ENCODE measurements at regions not wholly inside any gene's neighbourhood (a gene's known extent, or its start where the extent isn't known, plus 50 kb on each side); places are given as distances from the start of the nearest gene placed in this dataset.

DNA sequence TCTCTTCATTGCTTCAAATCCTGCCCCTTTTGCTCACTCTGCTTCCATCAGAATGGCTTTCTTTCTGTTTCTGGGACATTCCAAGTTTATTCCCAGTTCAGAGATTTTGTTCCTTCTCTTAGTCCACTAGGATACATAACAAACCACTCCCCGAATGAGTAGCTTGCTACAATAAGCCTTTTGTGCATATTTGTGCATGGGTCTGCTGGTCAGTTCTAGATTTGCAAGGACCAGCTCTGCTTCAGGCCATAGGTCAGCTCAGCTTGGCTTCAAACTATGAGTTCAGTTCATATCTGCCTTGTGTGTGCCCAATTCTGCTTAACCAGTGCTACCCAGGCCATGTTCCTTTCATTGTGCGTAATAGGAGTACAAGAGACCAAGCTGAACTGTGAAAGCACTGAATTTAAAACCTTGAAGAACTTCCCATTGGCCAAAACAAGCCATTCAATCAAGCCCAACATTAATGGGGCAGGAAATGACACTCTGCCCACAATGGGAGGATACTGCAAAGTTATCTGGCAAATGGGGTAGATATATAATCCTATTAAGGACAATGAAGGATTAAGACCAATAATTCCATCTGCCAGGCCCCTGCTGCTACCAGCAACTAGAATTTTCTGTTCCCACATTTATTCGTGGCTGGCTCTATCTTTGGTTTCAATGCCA is 328.8 kb downstream of the PRELID2 start:
- Histone ChIP-seq H4K91ac (ENCODE audit: insufficient read depth, low read depth, low read length) (peak overlapping the region; percentile 72), H2BK120ac (ENCODE audit: low read depth, low read length) (peak overlapping the region; percentile 59; the same call in 1 of the 2 replicates), H4K5ac (ENCODE audit: low read depth, low read length) (peak overlapping the region; percentile 57; the same call in 1 of the 2 replicates), H2BK15ac (ENCODE audit: low read depth, low read length) (0 out of 3 replicates have a peak overlapping the region, but pooled peaks have one; percentile 70), H3K4me1 (ENCODE audit: control insufficient read depth, insufficient read depth, low read length) (peaks cover 12% of the 10 kb centered on the region), H3K9me3 (ENCODE audit: control insufficient read depth, insufficient read depth, low read length) (no peaks in the 10 kb centered on the region), H3K4me2 (ENCODE audit: low read depth, low read length) (no peak overlapping the region), H3K27ac (ENCODE audit: insufficient read depth, low read length) (no peak overlapping the region), H3K56ac (ENCODE audit: extremely low read depth, insufficient read depth, low read length) (no peak overlapping the region), H3K27me3 (ENCODE audit: control insufficient read depth, insufficient read depth, low read length) (no peaks in the 10 kb centered on the region), H4K20me1 (ENCODE audit: insufficient read depth, low read length) (no peaks in the 10 kb centered on the region), H2BK5ac (ENCODE audit: low read depth, low read length, poor library complexity, severe bottlenecking) (peak overlapping the region; percentile 44), H3K4me3 (ENCODE audit: insufficient read depth, low read depth, low read length) (no peak overlapping the region), H2AK5ac (ENCODE audit: low read depth, low read length) (peak overlapping the region; percentile 76; the same call in 1 of the 2 replicates), H3K18ac (ENCODE audit: low read depth, low read length) (peak overlapping the region; percentile 85; the same call in 1 of the 2 replicates), H3K4ac (ENCODE audit: low read depth, low read length) (peak overlapping the region; percentile 58), H3K23ac (ENCODE audit: low read depth, low read length) (no peak overlapping the region), H2BK20ac (ENCODE audit: low read depth, low read length) (peak overlapping the region; percentile 75), H2AFZ (replicated peaks; ENCODE audit: low read length, poor library complexity) (no peak overlapping the region), H3K9ac (ENCODE audit: low read depth, low read length) (no peak overlapping the region), H4K8ac (ENCODE audit: low read depth in 2 of 2, low read length in 2 of 2) (no peak overlapping the region), H3K9me1 (ENCODE audit: insufficient read depth, low read length) (peaks cover 10% of the 10 kb centered on the region), H3K79me1 (ENCODE audit: low read depth in 1 of 2, low read length in 2 of 2) (no peaks in the 10 kb centered on the region), H3K14ac (replicated peaks; ENCODE audit: low read depth, low read length) (peak overlapping the region; percentile 55; the same call in 1 of the 2 replicates), H2AK9ac (replicated peaks; ENCODE audit: low read depth, low read length, poor library complexity) (no peak overlapping the region), H3K36me3 (ENCODE audit: control insufficient read depth, insufficient read depth, low read length) (no peaks in the 10 kb centered on the region)
- dilution Hi-C loops (cut with HindIII; ENCODE audit: low sequenced_read_pairs, unreplicated experiment), result no loop called here
- intact Hi-C loops (cut with micrococcal nuclease), result no loop called here
- no peak for TF ChIP-seq USF2 (IDR thresholded peaks at IDR 0.05; ENCODE audit: low read depth, low read length)
- ChIA-PET CTCF (no interaction called here), POLR2A (ENCODE audit: unreplicated experiment) (no interaction called here)
- no TSS peak for BruUV-seq (replicated peaks)
- ATAC-seq (ENCODE audit: low read depth), result no peak
- DNase-seq, result no peak
- in situ Hi-C loops (cut with MboI; ENCODE audit: low sequenced_read_pairs), result no loop called here
- WGBS, 2 experiments (ENCODE audit: extremely low coverage in 2 of 2, insufficient read length in 1 of 2), result no CpG with 5 or more reads among the region's 3 CpGs

Data from IMR-90 (cell line).